HG03575 (cell line): ENCODE measurements at regions not wholly inside any gene's neighbourhood (a gene's known extent, or its start where the extent isn't known, plus 50 kb on each side); places are given as distances from the start of the nearest gene placed in this dataset.

Source experiments
- ATAC-seq: cut with Tn5 transposase; IDR thresholded peaks from one replicate; pipeline ENCODE4 v1.9.1; 2021; ENCODE audit not compliant: unreplicated experiment, insufficient number of reproducible peaks, low FRiP score; ENCODE audit errors: extremely low read depth

DNA sequence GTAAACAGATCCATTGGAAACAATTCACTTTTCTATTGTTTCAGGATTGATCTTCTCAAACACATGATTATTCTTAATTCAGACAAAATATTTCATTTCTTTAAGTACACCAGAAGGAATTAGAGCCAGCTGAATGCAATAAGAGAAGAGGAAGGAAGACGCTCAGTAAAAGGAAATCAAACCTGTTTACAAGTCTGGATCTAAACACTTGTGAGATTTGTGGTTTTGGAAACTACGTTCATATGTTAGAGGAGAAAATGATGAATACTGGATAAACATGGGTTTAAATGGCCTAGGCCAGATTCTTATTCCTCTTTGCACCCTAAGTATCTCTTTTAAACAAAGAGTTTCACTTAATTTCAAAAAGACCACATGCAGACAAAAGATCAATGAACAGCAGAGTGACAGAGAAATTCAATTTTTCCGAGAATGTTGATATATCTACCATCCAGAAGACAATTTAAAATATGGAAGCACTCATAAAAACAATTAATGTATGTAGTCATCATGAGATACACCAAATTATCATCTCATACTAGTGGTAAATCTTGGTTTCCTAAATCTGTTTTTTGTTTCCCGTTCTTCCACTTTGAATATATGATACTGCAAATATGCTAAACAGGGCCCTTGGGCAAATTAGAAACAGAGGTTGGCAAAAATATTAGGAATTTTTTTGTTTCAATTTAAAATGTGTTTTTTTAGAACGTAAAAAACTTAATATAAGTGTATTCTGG, 703.5 kb upstream of the CITED2 start:
- ATAC-seq = no peak

- no peak for ATAC-seq
These were observed 701.7 kb upstream of the CITED2 start for GRCh38 chr6:140076105-140076504.

DNA sequence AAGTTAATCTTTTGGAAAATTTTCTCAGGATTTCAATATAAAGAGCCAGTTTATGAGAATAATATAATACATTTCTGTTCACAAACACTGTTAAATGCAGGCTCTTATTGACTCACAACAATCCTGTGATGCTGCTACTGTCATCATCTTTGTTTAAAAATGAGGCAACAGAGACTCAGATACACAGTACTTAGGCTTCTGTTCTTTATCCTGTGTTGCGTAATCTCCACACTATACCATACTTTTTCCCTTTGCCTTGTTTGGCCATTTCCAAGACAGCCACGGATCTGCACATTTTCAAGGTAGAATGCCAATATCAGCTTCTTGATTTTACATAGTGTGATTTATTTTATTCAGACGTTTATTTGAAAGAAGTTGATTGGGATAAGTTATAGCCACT, 699.0 kb upstream of the CITED2 start:
- ATAC-seq = no peak

DNA sequence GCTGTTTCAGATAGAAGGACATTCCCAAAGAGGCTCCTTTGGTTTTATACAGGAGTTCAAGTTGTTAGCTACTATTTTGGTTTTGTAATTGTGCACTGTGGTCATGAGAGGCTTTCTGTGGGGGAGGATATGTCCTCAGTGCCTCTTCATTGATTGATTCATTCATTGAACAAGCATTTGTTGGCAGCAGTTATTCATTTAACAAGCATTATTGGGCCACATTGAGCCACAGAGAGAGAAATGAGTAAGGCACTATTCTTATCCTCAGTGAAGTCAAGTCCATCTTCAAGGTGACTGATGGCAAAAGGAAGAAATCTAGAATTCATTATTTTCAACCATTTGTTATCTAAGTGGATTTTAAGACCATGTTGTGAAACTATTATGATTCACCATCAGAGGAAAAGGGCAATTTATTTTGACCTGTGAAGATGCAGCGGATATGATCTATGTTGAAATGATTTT, 697.2 kb upstream of the CITED2 start:
- ATAC-seq = no peak

DNA sequence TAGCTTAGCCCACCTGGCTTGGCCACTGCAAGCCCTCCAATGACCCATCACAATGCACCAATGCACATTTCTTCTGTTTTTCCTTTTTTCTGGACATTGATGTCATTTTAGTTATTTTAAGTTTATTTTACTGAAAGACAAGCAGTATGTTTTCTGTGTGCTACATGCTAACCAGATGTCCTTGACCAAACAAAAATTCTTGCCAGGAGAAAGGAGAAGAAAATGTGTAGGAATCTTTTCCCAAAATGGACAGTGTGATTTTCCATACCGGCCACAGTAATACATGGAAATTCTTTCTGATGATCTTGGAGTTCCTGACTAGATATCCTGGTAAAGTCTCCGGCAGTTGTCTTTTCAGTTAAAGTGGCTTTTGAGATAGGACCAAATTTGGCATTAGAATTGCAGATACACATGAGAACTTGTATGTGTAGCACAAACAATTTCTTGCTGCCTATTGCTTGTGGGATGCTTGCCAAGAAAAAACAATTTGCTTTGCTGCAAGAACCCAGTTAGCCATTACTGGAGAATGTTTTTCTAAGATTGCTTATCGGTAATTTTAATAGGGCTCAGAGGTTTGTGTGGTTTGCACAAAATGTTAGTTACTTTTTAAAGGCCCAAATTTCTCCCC, 696.5 kb upstream of the CITED2 start:
- no peak for ATAC-seq

GRCh38 chr6:140069576-140069975, 695.1 kb upstream of the CITED2 start:
- ATAC-seq = no peak

GRCh38 chr6:140068801-140069200, 694.4 kb upstream of the CITED2 start:
- ATAC-seq = no peak

DNA sequence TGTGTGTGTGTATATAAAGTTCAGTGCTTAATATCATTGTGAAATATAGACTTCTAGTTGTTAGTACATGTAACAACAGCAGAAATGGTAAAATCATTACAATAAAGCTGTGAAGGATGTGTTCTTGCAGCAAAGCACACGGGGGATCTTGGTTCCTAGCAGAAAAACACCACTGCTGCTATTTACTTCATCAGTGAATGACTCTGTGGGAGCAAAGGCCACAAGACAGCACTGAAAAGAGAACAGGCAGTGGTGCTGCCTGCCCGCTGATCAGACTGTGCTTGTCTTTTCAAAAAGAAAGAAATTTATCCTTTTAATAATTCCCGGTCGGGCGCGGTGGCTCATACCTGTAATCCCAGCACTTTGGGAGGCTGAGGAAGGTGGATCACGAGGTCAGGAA, 689.9 kb upstream of the CITED2 start:
- no peak for ATAC-seq

DNA sequence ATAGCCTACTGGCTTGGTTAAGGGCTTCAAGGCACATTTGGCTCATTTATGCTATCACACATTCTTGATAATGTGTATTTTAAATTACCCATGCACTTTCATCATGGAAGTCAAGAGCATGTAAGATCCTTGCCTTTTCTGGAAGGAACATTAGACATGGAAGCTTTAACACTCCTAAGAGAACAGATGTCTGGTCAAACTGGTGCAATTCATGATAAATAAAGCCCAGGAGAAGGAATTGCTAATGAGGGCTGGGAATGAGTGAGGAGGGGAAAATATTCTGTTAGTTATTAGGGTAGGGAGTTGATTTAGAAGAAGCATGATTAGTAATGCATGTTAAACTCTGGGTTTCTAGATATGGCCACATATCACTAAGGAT, 688.6 kb upstream of the CITED2 start:
- ATAC-seq = no peak

- no peak for ATAC-seq
These were observed 687.9 kb upstream of the CITED2 start for GRCh38 chr6:140062043-140063020.

DNA sequence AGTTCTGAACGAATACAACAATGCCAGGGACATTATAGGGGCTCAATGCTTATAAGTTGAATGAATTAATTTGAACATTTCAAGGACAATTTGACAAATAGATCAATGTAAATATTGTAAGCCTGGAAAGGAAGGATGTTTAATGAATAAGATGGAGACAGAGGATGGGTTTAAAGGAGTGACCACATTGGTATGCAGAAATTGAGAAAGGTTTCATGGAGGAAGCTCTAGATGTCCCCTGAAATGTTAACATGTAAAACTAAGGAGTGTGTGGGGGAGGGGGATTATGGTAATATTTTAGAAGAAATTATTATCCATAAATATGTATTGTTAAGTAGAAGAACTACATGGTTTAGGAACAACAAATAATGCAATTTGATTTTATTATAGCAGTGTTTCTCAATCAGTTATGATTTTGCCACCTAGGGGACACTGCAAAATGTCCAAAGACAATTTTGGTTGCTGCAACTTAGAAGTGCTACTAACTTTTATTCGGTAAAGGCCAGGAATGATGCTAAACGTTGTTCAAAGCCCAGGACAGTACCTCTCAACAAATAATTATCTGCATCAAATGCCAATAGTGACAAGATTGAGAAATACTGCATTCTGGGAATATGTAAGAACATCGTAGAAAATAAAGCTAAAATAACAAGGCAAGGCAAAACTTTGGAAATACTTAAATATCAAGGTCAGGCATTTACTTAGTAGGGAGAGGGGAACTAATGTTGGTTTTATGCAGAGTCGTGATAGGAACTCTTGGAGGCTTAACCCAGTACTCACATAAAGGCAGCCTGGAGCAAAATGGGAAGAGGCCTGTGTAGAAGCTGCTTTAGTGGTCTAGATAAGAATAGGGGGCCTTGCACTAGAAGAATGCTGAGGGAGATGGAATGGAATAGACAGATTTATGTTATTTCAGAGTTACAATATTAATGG, 686.9 kb upstream of the CITED2 start:
- ATAC-seq = no peak

DNA sequence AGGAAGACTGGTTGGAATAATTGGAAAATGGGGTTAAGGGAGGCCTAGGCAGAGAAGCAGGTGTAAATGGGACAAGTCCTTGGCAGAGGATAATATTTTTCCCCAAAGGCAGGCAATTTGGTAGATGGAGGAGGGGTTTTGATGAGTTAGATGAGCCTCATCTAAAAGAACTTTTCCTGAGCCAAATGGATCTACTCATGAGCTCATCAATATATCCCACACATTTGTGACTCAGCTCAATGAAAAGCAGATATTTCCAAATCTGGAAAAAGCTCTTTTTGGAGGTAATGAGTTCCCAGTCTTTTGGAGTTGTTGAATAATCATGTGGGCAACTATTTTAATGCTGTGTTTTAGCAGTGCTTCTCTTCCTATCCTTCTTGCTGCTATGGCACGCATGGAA, 685.5 kb upstream of the CITED2 start:
- no peak for ATAC-seq

DNA sequence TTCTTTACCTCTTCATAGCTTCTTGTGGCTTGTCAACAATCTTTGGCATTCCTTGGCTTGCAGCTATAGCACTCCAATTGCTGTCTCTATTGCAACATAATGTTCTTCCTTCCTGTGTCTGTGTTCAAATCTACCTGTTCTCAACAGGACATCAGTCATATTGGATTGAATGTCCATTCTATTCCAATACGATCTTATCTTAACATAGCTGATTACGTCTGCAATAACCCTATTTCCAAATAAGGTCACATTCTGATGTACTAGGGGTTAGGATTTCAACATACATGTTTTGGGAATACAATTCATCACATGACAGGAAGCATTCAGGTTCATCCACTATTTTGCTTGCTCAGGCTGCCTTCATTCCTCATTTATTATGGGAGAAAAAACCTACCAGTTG, 684.4 kb upstream of the CITED2 start:
- ATAC-seq = no peak

DNA sequence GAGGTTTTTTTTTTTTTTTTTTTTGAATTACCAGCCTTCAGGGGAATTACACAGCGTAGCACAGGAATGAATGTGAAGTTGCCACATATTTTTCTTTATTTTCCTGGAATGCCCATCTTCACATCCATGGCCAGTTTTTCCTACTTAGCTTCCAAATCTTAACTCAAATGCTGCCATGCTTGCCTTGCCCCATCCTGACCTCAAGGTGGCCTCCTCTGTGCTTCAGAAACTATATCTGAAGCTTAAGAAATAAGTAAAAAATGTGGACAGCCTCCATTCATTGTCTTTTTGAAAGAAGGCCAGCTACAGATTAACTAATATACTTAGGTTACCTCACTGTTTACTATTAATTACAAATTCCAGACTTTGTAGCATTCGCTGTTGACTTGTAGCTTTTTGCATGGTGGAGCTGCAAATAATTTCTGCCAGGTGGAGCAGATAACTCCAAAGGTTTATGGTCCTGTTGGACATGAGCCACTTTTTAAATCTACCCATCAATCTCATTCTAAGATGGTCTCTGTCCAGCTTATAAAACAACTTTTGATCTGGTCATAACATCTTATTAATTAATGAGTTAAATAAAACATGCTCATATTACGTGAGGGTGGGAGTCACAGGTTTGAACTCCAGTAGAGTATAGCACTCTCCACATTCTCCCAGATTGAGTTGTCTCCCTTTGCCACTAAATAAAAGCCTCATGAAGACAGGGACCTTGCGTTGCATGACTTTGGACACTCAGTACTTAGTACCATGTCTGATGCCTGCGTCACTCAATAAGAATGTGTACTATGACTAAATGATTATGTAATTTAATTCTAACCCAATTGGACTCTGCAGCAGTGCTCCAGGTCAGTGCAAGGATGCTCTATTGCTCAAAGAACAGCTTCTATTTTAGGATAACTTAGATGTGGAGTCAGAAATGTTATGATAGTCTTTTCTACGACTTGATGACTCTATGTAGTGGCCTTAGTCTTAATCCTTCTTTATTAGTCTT, 678.6 kb upstream of the CITED2 start:
- ATAC-seq = no peak

GRCh38 chr6:140051521-140052512, 677.4 kb upstream of the CITED2 start:
- no peak for ATAC-seq
